ENCODE measurements at regions not wholly inside any gene's neighbourhood (a gene's known extent, or its start where the extent isn't known, plus 50 kb on each side); places are given as distances from the start of the nearest gene placed in this dataset.
"Not testable (repeated sequence)": the region's sequence is repeated elsewhere in the genome, so short reads cannot be mapped to it uniquely, and the experiment has no call there.

DNA sequence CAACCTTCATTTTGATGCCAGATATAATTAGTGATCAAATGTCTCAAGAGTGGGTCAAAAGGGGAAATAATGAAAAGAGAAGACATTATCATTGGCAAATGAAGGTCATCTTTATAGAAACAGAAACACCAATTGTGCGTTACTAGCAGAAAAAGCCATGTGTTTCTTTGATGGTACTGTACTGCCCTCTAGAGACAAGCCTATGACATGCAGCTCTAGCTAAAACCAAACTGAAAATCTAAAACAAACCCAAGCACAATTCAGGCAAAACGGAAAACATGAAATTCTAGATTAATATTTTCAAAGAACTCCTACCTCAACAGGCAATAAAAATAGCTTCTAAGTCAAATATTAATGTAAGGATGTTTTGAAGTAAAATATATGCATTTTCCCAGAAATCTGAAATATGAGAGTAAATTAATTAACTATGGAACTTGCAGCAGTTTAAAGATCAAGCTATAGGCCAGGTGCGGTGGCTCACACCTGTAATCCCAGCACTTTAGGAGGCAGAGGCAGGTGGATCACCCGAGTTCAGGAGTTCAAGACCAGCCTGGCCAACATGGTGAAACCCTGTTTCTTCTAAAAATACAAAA lies 115.4 kb downstream of the KLHL28 start:
- peak; percentile 83 for TF ChIP-seq CTCF (IDR thresholded peaks at IDR 0.05; ENCODE audit: control insufficient read depth, insufficient read depth, low read depth, low read length, missing control alignments)
- DNase-seq (ENCODE audit: low read depth): peak; percentile 8
- H3K4me3 ChIP-seq (ENCODE audit: control insufficient read depth, low read depth, low read length): no peak overlapping the region

DNA sequence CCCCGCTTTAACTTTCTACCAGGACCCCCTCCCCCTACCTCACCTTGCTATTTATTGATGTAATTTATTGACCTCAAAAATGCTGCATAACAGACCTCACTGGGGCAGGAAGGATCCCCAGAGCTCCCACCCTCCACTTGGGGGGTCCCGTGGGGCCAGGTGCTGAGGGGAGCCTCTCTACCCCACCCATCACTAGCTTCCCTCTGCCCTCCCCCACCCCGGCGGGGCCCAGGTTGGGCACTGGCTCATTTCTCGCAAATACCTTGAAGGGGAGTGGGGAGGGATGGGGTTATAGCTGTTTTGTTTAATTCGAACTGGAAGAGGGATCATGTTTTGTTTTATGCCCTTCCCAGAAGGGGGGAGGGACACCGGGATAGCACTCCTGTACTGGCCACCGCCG lies 125.8 kb downstream of the KLHL28 start:
- not testable (repeated sequence) for H3K4me3 ChIP-seq (ENCODE audit: control insufficient read depth, low read depth, low read length); DNase-seq (ENCODE audit: low read depth)

DNA sequence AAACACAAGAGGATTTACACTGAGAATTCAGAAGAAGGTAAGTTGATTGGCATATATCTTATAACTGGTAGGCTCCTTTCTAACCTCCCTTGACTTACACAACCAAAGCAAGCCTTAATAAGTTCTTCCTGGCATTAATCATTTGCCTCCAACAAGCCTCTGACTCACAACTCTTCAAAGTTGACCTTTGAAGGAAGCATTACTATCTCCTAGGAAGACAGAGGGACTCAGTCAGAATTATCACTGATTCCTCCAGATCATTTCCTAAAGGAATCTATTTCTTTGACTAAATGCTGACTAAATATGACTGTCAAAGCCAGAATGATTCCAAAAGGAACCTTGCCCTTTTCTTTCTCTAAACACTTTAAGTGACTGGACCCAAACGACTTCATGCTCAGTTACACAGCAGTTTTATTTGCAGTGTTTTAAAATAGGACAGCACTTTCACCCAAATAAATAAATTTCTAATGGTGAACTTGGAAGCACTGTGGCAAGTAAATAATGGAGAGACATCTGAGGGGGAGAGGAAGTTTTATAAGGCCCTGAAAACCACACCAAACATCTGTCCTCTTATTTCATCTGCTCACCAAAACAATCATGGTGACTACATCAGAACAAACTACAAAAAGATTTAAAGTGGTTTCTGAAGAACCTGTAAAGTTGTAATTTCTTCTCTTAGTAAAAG lies 128.2 kb downstream of the KLHL28 start:
- H3K4me3 ChIP-seq (ENCODE audit: control insufficient read depth, low read depth, low read length): no peak overlapping the region
- DNase-seq (ENCODE audit: low read depth): peak; percentile 14
- no peak for TF ChIP-seq CTCF (IDR thresholded peaks at IDR 0.05; ENCODE audit: control insufficient read depth, insufficient read depth, low read depth, low read length, missing control alignments)

DNA sequence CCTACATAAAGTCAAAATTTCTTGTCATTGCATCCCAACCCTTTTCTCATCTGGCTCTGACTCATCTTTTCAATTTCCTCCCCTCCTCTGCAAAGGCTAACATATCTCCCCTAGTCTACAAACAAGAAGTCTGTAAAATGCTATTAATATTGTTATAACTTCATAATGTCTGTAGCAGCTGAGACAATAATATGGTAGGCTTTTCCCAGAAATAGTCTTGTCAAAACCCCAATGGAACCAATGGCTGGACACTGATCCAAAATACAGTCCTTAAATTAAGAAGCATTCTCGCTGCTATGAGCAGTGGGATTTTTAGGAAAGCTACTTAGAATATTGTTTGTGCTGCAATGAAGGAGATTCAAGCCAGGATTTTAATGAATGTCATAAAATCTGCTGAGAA lies 131.4 kb downstream of the KLHL28 start:
- no peak overlapping the region for H3K4me3 ChIP-seq (ENCODE audit: control insufficient read depth, low read depth, low read length)
- no peak for TF ChIP-seq CTCF (IDR thresholded peaks at IDR 0.05; ENCODE audit: control insufficient read depth, insufficient read depth, low read depth, low read length, missing control alignments)
- no peak for DNase-seq (ENCODE audit: low read depth)

DNA sequence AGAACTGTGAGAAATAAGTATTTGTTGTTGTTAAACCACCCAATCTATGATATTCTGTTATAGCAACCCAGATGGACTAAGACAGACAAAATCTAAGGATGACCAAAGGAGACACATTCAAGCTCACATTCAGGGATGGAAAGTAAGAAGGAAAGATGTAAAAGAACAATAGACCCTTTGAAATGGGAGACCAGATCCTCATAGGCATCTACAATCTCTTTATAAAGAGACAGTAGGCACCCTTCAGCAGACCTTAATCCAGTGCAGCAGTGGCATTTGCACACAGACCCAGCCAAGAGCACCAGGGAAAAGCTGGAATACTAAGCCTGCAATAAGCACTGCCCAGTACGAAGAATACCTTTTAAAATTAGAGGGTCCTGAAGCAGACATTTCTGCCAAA lies 132.7 kb downstream of the KLHL28 start:
- no peak for DNase-seq (ENCODE audit: low read depth)
- no peak overlapping the region for H3K4me3 ChIP-seq (ENCODE audit: control insufficient read depth, low read depth, low read length)
- TF ChIP-seq CTCF (IDR thresholded peaks at IDR 0.05; ENCODE audit: control insufficient read depth, insufficient read depth, low read depth, low read length, missing control alignments): no peak

DNA sequence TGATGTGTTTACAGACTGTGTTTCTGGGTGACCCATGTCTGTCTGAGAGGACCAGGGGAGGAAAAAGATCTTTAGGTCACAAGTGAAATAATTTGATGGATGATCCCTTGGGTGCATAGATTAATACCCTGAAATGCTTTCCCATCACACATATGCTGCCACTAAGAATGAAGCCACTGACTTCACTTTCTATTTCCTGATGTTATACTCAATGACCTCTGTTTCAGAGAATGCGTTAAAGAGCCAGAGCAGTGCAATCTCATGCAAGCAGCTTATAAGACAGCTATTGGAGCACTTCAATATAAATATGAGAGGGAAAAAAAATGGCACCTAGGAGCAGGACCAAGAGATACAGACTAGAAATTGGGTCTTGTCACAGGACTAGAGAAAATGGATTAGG lies 133.7 kb downstream of the KLHL28 start:
- no peak for DNase-seq (ENCODE audit: low read depth)
- no peak overlapping the region for H3K4me3 ChIP-seq (ENCODE audit: control insufficient read depth, low read depth, low read length)
- TF ChIP-seq CTCF (IDR thresholded peaks at IDR 0.05; ENCODE audit: control insufficient read depth, insufficient read depth, low read depth, low read length, missing control alignments): no peak

GRCh38 chr14:44820230-44820964 lies 141.3 kb downstream of the KLHL28 start:
- no peak overlapping the region for H3K4me3 ChIP-seq (ENCODE audit: control insufficient read depth, low read depth, low read length)
- TF ChIP-seq CTCF (IDR thresholded peaks at IDR 0.05; ENCODE audit: control insufficient read depth, insufficient read depth, low read depth, low read length, missing control alignments): no peak
- no peak for DNase-seq (ENCODE audit: low read depth)

All from AG09309 (cell line).